HG02798 (cell line): ENCODE measurements at regions not wholly inside any gene's neighbourhood (a gene's known extent, or its start where the extent isn't known, plus 50 kb on each side); places are given as distances from the start of the nearest gene placed in this dataset.
"Not testable (repeated sequence)": the region's sequence is repeated elsewhere in the genome, so short reads cannot be mapped to it uniquely, and the experiment has no call there.

ENCODE experiments used
- ATAC-seq: cut with Tn5 transposase; IDR thresholded peaks from one replicate; pipeline ENCODE4 v1.9.1; 2021; ENCODE audit warnings: mild to moderate bottlenecking; ENCODE audit not compliant: unreplicated experiment, poor library complexity

DNA sequence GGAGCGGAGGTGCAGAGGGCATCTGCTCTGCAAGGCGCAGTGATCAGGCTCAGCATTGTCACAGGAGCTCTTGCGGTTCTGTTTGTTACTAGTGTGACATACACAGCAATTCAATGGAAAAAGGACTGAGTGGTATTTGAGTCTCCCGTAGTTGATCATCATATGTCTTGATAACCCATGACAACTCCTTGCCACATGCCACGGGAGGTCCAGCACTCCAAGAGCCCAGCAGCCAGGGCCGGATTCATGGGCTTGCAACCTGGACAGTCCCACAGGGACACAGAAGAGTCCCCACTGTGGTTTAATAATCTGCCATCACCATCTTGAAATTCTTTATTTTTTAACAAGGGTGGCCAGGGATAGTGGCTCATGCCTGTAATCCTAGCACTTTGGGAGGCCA lies 58.1 kb upstream of the ROPN1B start:
- ATAC-seq = not testable (repeated sequence)

GRCh38 chr3:125914608-125915436 lies 54.2 kb upstream of the ROPN1B start:
- not testable (repeated sequence) for ATAC-seq

- not testable (repeated sequence) for ATAC-seq
These were observed 53.6 kb upstream of the ROPN1B start for GRCh38 chr3:125915437-125915787.

GRCh38 chr3:125915792-125916375 lies 53.1 kb upstream of the ROPN1B start:
- ATAC-seq = peak; percentile 85

DNA sequence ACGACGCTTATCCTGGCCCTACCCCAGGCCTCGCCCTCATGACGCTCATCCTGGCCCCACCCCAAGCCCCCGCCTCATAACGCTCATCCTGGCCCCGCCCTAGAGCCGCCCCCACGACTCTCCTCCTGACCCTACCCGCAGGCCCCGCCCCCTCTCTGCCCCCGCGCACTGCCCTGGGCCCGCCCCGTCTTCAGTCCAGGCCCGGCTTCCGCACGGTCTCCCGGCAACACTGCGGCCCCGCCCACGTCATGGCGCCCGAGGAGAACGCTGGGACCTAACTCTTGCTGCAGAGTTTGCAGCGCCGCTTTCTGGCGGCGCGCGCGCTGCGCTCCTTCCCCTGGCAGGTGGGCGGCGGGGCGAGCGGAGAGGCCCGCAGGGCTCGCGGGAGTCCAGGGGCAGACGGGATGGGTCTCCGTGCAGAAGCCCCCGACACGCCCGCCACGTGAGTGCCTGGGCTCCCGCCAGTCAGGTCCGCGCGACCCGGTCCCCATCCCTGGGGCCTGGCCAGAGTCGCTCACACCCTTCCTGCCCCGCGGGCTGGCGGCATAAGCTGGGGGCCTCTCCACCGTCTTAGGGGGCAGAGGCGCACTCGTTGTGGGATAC lies 52.5 kb upstream of the ROPN1B start:
- peak; percentile 88 for ATAC-seq

DNA sequence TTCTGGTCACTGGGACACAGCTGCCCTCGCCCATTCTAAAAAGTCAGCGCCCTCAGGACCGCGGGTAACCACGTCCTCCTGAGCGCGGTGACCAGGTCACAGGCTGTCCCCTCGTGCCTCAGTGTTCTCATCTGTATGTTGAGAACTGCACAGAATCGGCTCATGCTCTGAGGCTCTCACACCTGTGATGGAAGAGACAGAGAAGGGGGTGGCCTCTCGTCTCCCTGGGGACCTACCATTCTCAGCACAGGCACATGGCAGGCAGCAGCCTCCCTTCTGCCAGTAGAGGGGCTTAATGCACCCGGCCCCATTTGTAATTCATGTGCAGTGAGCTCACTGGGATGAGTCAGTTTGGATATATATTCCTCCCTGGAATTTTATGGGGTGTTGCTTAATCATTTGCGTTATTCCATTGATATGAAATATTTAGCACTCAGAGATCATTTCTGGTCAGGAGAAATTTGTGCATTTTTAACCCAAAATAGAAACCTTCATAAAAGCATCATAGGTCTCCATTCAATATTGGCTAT lies 51.9 kb upstream of the ROPN1B start:
- ATAC-seq = not testable (repeated sequence)

DNA sequence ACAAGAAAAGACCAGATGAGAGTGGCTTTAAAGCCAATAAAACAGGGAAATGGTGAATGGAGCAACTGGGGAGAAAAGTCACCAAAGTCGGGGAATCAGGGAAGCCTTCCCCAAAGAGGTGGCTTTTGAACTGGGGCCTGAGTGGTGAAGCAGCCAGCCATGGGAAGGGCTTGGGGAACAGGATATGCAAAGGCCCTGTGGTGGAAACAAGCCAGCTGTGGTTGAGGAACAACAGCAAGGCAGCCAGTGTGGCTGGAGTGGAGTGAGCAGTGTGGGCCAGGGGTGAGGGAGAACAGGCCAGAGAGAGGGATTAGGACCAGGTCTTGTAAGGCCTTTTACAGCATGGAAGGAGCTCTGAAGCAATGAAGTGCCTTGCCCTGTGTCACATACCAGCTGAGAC lies 51.0 kb upstream of the ROPN1B start:
- not testable (repeated sequence) for ATAC-seq

GRCh38 chr3:125918451-125918850 lies 50.5 kb upstream of the ROPN1B start:
- not testable (repeated sequence) for ATAC-seq

DNA sequence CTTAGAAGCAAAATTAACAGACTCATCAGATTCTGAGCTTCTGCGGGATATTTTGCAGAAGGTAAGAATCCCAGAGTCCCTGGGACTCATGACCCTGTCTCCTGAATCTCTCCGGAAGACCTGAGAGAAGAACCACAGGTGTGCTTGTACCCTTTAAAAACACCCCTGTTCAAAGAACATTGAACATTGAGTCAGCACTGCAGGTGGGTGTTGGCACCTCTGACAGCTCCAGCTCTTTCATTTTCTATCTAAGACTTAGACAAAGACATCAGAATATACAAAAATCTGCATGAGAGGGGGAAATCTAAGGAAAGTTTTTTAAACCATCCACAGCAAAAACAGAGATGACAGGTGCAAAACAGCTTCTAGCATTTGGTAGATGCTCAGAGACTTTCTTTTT lies 50.1 kb upstream of the ROPN1B start:
- not testable (repeated sequence) for ATAC-seq
